ENCODE measurements at regions not wholly inside any gene's neighbourhood (a gene's known extent, or its start where the extent isn't known, plus 50 kb on each side); places are given as distances from the start of the nearest gene placed in this dataset.

DNA sequence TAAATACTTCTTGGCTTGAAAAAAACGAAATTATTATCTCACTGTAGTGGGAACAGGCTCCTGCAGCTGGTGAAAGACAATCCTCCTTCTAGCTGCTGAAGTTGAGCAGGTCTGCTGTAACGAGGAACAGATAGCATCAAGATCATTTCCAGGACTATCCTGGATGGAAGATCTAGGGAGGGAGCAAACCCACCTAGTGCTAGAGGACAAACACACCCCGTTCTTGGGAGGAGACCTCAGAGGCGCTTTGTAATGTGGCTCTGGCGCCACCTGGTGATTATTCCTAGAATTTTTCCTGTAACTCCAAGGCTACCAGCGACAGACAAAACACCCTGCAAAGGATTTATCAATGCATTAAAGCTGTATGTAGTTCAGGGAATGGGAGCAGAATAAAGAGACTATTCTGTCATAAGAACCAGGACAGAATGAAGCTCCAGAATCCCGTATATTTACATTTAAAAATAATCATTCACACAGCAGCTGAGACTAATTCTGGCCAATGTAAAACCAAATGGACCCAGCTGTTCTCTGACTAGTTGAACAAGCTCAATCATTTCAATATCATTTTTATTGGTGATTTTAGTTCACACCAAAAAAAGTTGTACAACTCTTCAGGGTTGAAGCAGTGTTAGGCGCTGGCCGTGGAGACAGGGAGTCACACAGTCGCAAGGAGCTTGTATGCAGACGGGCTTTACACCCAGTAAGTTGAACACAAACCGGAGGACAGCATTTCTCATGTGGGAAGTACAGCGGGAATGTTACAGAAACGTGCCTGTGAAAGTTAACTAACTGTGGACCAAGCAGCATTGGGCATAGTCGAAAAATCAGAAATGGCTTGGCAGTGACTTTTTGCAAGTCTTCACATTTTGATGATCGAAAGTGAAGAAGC is 290.3 kb downstream of the TRIB2 start:
- Histone ChIP-seq H3K36me3 (ENCODE audit: control insufficient read depth in 2 of 2, insufficient read depth in 1 of 2, low read length in 2 of 2) (no peaks in the 10 kb centered on the region), H3K4me3 (ENCODE audit: low read depth, low read length) (no peak overlapping the region), H3K4me1 (ENCODE audit: control insufficient read depth, insufficient read depth, low read length) (0 out of 2 replicates have a peak, but pooled peaks cover 2% of the 10 kb centered on the region), H3K27ac (ENCODE audit: extremely low read depth, low read depth, low read length) (no peak overlapping the region), H3K9me3 (ENCODE audit: control insufficient read depth, insufficient read depth, low read depth, low read length) (no peaks in the 10 kb centered on the region)
- ChIA-PET POLR2A (interaction anchor here (1.5 kb wide), 1 partner anchor 1177 kb away, joined by 3 read pairs; no protein-coding TSS in a partner anchor), CTCF (interaction anchor here (0.6 to 3.2 kb wide), 66 partner anchors 9 to 1438 kb away, joined by 3 to 32 read pairs (median 4); partner anchors contain the start of gene TRIB2)
- TF ChIP-seq, protein P1, sequence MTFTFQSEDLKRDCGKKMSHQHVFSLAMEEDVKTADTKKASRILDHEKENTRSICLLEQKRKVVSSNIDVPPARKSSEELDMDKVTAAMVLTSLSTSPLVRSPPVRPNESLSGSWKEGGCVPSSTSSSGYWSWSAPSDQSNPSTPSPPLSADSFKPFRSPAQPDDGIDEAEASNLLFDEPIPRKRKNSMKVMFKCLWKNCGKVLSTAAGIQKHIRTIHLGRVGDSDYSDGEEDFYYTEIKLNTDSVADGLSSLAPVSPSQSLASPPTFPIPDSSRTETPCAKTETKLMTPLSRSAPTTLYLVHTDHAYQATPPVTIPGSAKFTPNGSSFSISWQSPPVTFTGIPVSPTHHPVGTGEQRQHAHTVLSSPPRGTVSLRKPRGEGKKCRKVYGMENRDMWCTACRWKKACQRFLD (tag by site-specific recombination; IDR thresholded peaks at IDR 0.05): no peak
- TF ChIP-seq OSR2 (tag by site-specific recombination; IDR thresholded peaks at IDR 0.05): no peak
- TF ChIP-seq EGR2 (tag by site-specific recombination; IDR thresholded peaks at IDR 0.05; ENCODE audit: low read depth): no peak
- TF ChIP-seq, protein P2, sequence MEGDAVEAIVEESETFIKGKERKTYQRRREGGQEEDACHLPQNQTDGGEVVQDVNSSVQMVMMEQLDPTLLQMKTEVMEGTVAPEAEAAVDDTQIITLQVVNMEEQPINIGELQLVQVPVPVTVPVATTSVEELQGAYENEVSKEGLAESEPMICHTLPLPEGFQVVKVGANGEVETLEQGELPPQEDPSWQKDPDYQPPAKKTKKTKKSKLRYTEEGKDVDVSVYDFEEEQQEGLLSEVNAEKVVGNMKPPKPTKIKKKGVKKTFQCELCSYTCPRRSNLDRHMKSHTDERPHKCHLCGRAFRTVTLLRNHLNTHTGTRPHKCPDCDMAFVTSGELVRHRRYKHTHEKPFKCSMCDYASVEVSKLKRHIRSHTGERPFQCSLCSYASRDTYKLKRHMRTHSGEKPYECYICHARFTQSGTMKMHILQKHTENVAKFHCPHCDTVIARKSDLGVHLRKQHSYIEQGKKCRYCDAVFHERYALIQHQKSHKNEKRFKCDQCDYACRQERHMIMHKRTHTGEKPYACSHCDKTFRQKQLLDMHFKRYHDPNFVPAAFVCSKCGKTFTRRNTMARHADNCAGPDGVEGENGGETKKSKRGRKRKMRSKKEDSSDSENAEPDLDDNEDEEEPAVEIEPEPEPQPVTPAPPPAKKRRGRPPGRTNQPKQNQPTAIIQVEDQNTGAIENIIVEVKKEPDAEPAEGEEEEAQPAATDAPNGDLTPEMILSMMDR (tag by site-specific recombination; IDR thresholded peaks at IDR 0.05): peak; percentile 74
- no peak for TF ChIP-seq ZBTB8A (tag by site-specific recombination; IDR thresholded peaks at IDR 0.05)
- TF ChIP-seq, protein P3, sequence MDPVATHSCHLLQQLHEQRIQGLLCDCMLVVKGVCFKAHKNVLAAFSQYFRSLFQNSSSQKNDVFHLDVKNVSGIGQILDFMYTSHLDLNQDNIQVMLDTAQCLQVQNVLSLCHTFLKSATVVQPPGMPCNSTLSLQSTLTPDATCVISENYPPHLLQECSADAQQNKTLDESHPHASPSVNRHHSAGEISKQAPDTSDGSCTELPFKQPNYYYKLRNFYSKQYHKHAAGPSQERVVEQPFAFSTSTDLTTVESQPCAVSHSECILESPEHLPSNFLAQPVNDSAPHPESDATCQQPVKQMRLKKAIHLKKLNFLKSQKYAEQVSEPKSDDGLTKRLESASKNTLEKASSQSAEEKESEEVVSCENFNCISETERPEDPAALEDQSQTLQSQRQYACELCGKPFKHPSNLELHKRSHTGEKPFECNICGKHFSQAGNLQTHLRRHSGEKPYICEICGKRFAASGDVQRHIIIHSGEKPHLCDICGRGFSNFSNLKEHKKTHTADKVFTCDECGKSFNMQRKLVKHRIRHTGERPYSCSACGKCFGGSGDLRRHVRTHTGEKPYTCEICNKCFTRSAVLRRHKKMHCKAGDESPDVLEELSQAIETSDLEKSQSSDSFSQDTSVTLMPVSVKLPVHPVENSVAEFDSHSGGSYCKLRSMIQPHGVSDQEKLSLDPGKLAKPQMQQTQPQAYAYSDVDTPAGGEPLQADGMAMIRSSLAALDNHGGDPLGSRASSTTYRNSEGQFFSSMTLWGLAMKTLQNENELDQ (tag by site-specific recombination; IDR thresholded peaks at IDR 0.05; ENCODE audit: low read depth): no peak
- no peak for TF ChIP-seq ZNF530 (tag by site-specific recombination; IDR thresholded peaks at IDR 0.05; ENCODE audit: low read depth)
- no peak for TF ChIP-seq SP2 (tag by site-specific recombination; IDR thresholded peaks at IDR 0.05)
- TF ChIP-seq ZNF248 (tag by site-specific recombination; IDR thresholded peaks at IDR 0.05): no peak
- TF ChIP-seq ZNF768 (tag by site-specific recombination; IDR thresholded peaks at IDR 0.05): no peak
- TF ChIP-seq ZSCAN30 (tag by site-specific recombination; IDR thresholded peaks at IDR 0.05): 0 out of 2 replicates have a peak, but pooled peaks have one; percentile 24
- TF ChIP-seq ZNF394 (tag by site-specific recombination; IDR thresholded peaks at IDR 0.05; ENCODE audit: borderline replicate concordance): no peak
- TF ChIP-seq ZNF19 (tag by site-specific recombination; IDR thresholded peaks at IDR 0.05; ENCODE audit: low read depth): no peak
- no peak for TF ChIP-seq ZNF2 (tag by site-specific recombination; IDR thresholded peaks at IDR 0.05)
- TF ChIP-seq, protein P4, sequence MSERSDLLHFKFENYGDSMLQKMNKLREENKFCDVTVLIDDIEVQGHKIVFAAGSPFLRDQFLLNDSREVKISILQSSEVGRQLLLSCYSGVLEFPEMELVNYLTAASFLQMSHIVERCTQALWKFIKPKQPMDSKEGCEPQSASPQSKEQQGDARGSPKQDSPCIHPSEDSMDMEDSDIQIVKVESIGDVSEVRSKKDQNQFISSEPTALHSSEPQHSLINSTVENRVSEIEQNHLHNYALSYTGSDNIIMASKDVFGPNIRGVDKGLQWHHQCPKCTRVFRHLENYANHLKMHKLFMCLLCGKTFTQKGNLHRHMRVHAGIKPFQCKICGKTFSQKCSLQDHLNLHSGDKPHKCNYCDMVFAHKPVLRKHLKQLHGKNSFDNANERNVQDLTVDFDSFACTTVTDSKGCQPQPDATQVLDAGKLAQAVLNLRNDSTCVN (tag by site-specific recombination; optimal IDR thresholded peaks at IDR 0.05): no peak
- no peak for TF ChIP-seq OVOL3 (tag by site-specific recombination; IDR thresholded peaks at IDR 0.05)
- TF ChIP-seq SCRT2 (tag by site-specific recombination; IDR thresholded peaks at IDR 0.05): no peak
- no peak for TF ChIP-seq ZNF624 (tag by site-specific recombination; IDR thresholded peaks at IDR 0.05)
- no peak for TF ChIP-seq MYNN (tag by site-specific recombination; IDR thresholded peaks at IDR 0.05; ENCODE audit: borderline replicate concordance)
- no peak for TF ChIP-seq ZNF707 (tag by site-specific recombination; IDR thresholded peaks at IDR 0.05)
- TF ChIP-seq ZNF623 (tag by site-specific recombination; IDR thresholded peaks at IDR 0.05): no peak
- TF ChIP-seq ZNF654 (tag by site-specific recombination; IDR thresholded peaks at IDR 0.05; ENCODE audit: low read depth): peak; percentile 70
